HCT116 (cell line): ENCODE measurements at regions not wholly inside any gene's neighbourhood (a gene's known extent, or its start where the extent isn't known, plus 50 kb on each side); places are given as distances from the start of the nearest gene placed in this dataset.

Experiments
- ATAC-seq: fragments of 200-7000 bp; cut with Tn5 transposase; 2 replicates; pipeline ENCODE4 v1.9.1; 2020; ENCODE audit warnings: mild to moderate bottlenecking, moderate library complexity
- BruUV-seq: library from RNA; stranded (reverse); fragments of 400-500 nt; replicated peaks from 2 replicates; lab custom pipeline; 2021; lab: Mats Ljungman, UMichigan
- CTCF ChIA-PET: fragments of 300-600 bp; sonication (Branson Sonifier 250); formaldehyde crosslinking; loops from one replicate; lab custom pipeline; 2021; ENCODE audit warnings: antibody characterized with exemption; lab: Charles Lee
- POLR2A ChIA-PET: fragments of 300-600, 350-600 bp; sonication (Branson Sonifier 250); formaldehyde crosslinking; loops from one replicate; lab custom pipeline; 2021; ENCODE audit warnings: antibody characterized with exemption; lab: Charles Lee
- RAD21 ChIA-PET, 2 experiments: fragments of 300-600 bp; sonication (Branson Sonifier 250); formaldehyde crosslinking; loops; one replicate each; lab custom pipeline; 2023; ENCODE audit warnings: low total read pairs in 2 of 2; ENCODE audit not compliant: uncharacterized antibody in 2 of 2, unreplicated experiment in 2 of 2, low non-redundant PET in 1 of 2; lab: Charles Lee
- DNase-seq: peaks from one replicate; pipeline ENCODE4 v3.0.0-alpha.2; 2010; ENCODE audit warnings: low read depth, low spot score
- H2AFZ ChIP-seq: fragments of 200-600 bp; shearing (Covaris generic), sonication (generic); 2 replicates; pipeline ENCODE4 v1.6.1; 2017; ENCODE audit warnings: low read depth, mixed run types, mixed read lengths, antibody characterized with exemption, low read length; ENCODE audit not compliant: poor library complexity, severe bottlenecking
- H3K27ac ChIP-seq: 2 replicates; pipeline ENCODE4 v1.5.1; 2012; ENCODE audit warnings: low read depth, low read length
- H3K27me3 ChIP-seq: fragments of 200-600 bp; sonication (generic); 2 replicates; pipeline ENCODE4 v1.6.1; 2016; ENCODE audit warnings: mixed run types, low read length, mixed read lengths; ENCODE audit not compliant: insufficient read depth
- H3K36me3 ChIP-seq, 2 experiments: fragments of 200-500 bp in 1 of 2; fragments of 200-600 bp in 1 of 2; sonication (Bioruptor generic) in 1 of 2; sonication (generic) in 1 of 2; 2 replicates each; pipeline versions ENCODE4 v1.5.1 to v1.6.1; 2014 to 2016; ENCODE audit warnings: low read length in 2 of 2, inconsistent platforms in 1 of 2, mixed read lengths in 1 of 2, mixed run types in 1 of 2; ENCODE audit not compliant: insufficient read depth in 2 of 2, control insufficient read depth in 1 of 2
- H3K4me1 ChIP-seq, 2 experiments: fragments of 200-600 bp in 1 of 2; sonication (generic) in 1 of 2; 2 replicates each; pipeline versions ENCODE4 v1.5.1 to v1.6.1; 2012 to 2017; ENCODE audit warnings: low read length in 2 of 2, inconsistent platforms in 1 of 2, mild to moderate bottlenecking in 1 of 2, mixed read lengths in 1 of 2, mixed run types in 1 of 2, moderate library complexity in 1 of 2; ENCODE audit not compliant: insufficient read depth in 2 of 2, control insufficient read depth in 1 of 2
- H3K4me2 ChIP-seq: fragments of 200-600 bp; sonication (generic); 2 replicates; pipeline ENCODE4 v1.6.1; 2017; ENCODE audit warnings: mixed run types, low read length, mixed read lengths
- H3K4me3 ChIP-seq, 2 experiments: fragments of 200-600 bp in 1 of 2; sonication (generic) in 1 of 2; replicated peaks in 1 of 2; 2 replicates each; pipeline ENCODE4 v1.5.1; 2011 to 2016; ENCODE audit warnings: low read length in 2 of 2, control low read depth in 1 of 2, low read depth in 1 of 2, mild to moderate bottlenecking in 1 of 2, mixed read lengths in 1 of 2, mixed run types in 1 of 2
- H3K79me2 ChIP-seq: fragments of 200-600 bp; sonication (generic); 2 replicates; pipeline ENCODE4 v1.6.1; 2017; ENCODE audit warnings: mild to moderate bottlenecking, mixed run types, low read length, moderate library complexity, mixed read lengths; ENCODE audit not compliant: insufficient read depth
- H3K9ac ChIP-seq: fragments of 200-600 bp; sonication (generic); 2 replicates; pipeline ENCODE4 v1.6.1; 2016; ENCODE audit warnings: low read length, mixed read lengths
- H3K9me2 ChIP-seq: fragments of 200-600 bp; sonication (generic), shearing (Covaris generic); 2 replicates; pipeline ENCODE4 v1.6.1; 2017; ENCODE audit warnings: mixed run types, mild to moderate bottlenecking, moderate library complexity; ENCODE audit not compliant: insufficient read depth
- H3K9me3 ChIP-seq, 2 experiments: fragments of 200-500 bp in 1 of 2; fragments of 200-600 bp in 1 of 2; sonication (Bioruptor generic) in 1 of 2; sonication (generic) in 1 of 2; 2 replicates each; pipeline ENCODE4 v1.6.1; 2014 to 2017; ENCODE audit warnings: low read length in 2 of 2, mixed read lengths in 2 of 2, inconsistent platforms in 1 of 2, low read depth in 1 of 2, mild to moderate bottlenecking in 1 of 2, mixed run types in 1 of 2, moderate library complexity in 1 of 2; ENCODE audit not compliant: control insufficient read depth in 1 of 2, insufficient read depth in 1 of 2
- H4K20me1 ChIP-seq: fragments of 200-600 bp; sonication (generic), shearing (Covaris generic); 2 replicates; pipeline ENCODE4 v1.6.1; 2017; ENCODE audit warnings: mixed run types, mild to moderate bottlenecking, moderate library complexity; ENCODE audit not compliant: insufficient read depth
- CBX3 ChIP-seq: IDR thresholded peaks from 2 replicates; pipeline ENCODE4 v1.6.1; 2012; ENCODE audit warnings: low read depth
- CTCF ChIP-seq, 3 experiments: fragments of 200-600 bp in 1 of 3; sonication (generic) in 1 of 3; IDR thresholded peaks in 2 of 3; conservative IDR thresholded peaks in 1 of 3; 2 replicates each; pipeline ENCODE4 v1.5.1; 2012 to 2017; ENCODE audit warnings: low read depth in 2 of 3, low read length in 2 of 3, antibody characterized with exemption in 1 of 3, borderline replicate concordance in 1 of 3, control low read depth in 1 of 3, mild to moderate bottlenecking in 1 of 3, mixed read lengths in 1 of 3, mixed run types in 1 of 3, moderate library complexity in 1 of 3; ENCODE audit not compliant: insufficient read depth in 1 of 3
- EZH2phosphoT487 ChIP-seq: fragments of 200-600 bp; IDR thresholded peaks from 2 replicates; pipeline ENCODE4 v1.6.1; 2018; ENCODE audit warnings: antibody characterized with exemption, borderline replicate concordance
- FOSL1 ChIP-seq: IDR thresholded peaks from 2 replicates; pipeline ENCODE4 v1.6.1; 2012; ENCODE audit warnings: low read depth
- POLR2A ChIP-seq: IDR thresholded peaks from 2 replicates; pipeline ENCODE4 v1.7.0; 2011; ENCODE audit warnings: borderline replicate concordance; ENCODE audit not compliant: insufficient read depth, insufficient read length; ENCODE audit errors: extremely low read depth
- RAD21 ChIP-seq: IDR thresholded peaks from 2 replicates; pipeline ENCODE4 v1.6.1; 2012; ENCODE audit warnings: low read depth, mild to moderate bottlenecking
- SP1 ChIP-seq: IDR thresholded peaks from 2 replicates; pipeline ENCODE4 v1.6.1; 2012; ENCODE audit warnings: low read depth
- ZFX ChIP-seq: fragments of 450-650 bp; IDR thresholded peaks from 2 replicates; pipeline ENCODE4 v1.6.1; 2017
- intact Hi-C: fragments of 100-400 bp; cut with micrococcal nuclease; formaldehyde crosslinking; loops from 2 replicates; pipeline ENCODE4 v1.10.0; 2022

GRCh38 chr3:177537612-177538011, 340.3 kb upstream of the TBL1XR1 start:
- Histone ChIP-seq H3K9me2 (no peaks in the 10 kb centered on the region), H3K9ac (no peak overlapping the region), H3K27me3 (no peaks in the 10 kb centered on the region), H3K4me3 (no peak overlapping the region), H4K20me1 (no peaks in the 10 kb centered on the region), H3K9me3 (no peaks in the 10 kb centered on the region), H3K79me2 (no peaks in the 10 kb centered on the region), H3K4me2 (no peak overlapping the region), H2AFZ (no peak overlapping the region), H3K36me3 (no peaks in the 10 kb centered on the region), H3K27ac (no peak overlapping the region), H3K4me1 (no peaks in the 10 kb centered on the region)
- no TSS peak for BruUV-seq
- ChIA-PET CTCF (no interaction called here), RAD21 (no interaction called here), POLR2A (no interaction called here)
- TF ChIP-seq CTCF (IDR thresholded peaks at IDR 0.05 in 2 of 3, conservative IDR thresholded peaks at IDR 0.05 in 1 of 3; ENCODE audit: borderline replicate concordance in 1 of 3, insufficient read depth in 1 of 3, low read depth in 2 of 3, low read length in 2 of 3) (no peak), FOSL1 (no peak), POLR2A (no peak), ZFX (no peak), EZH2phosphoT487 (no peak), RAD21 (no peak), CBX3 (no peak)
- DNase-seq: no peak
- intact Hi-C loops: no loop called here
- ATAC-seq: no peak

- H3K27ac ChIP-seq: no peak overlapping the region
- H3K9me2 ChIP-seq: no peaks in the 10 kb centered on the region
- H3K27me3 ChIP-seq: no peaks in the 10 kb centered on the region
- ChIA-PET RAD21 (no interaction called here), POLR2A (no interaction called here), CTCF (interaction anchor here (1.4 kb wide), 1 partner anchor 487 kb away, joined by 3 read pairs; no protein-coding TSS in a partner anchor)
- H3K4me3 ChIP-seq: no peak overlapping the region
- intact Hi-C loops: no loop called here
- no peaks in the 10 kb centered on the region for H3K79me2 ChIP-seq
- no peaks in the 10 kb centered on the region for H3K9me3 ChIP-seq
- DNase-seq (no peak), ATAC-seq (no peak)
- H3K4me2 ChIP-seq: no peak overlapping the region
- no peaks in the 10 kb centered on the region for H3K36me3 ChIP-seq
- no peaks in the 10 kb centered on the region for H4K20me1 ChIP-seq
- BruUV-seq: no TSS peak
- TF ChIP-seq SP1: no peak
- no peak for TF ChIP-seq CBX3
- no peaks in the 10 kb centered on the region for H3K4me1 ChIP-seq
- no peak overlapping the region for H3K9ac ChIP-seq
- no peak overlapping the region for H2AFZ ChIP-seq
These were observed 340.9 kb upstream of the TBL1XR1 start for GRCh38 chr3:177538048-177538749.
